ENCODE measurements at regions not wholly inside any gene's neighbourhood (a gene's known extent, or its start where the extent isn't known, plus 50 kb on each side); places are given as distances from the start of the nearest gene placed in this dataset.
"Not testable (repeated sequence)": the region's sequence is repeated elsewhere in the genome, so short reads cannot be mapped to it uniquely, and the experiment has no call there.

GRCh38 chr4:26208237-26208994, 112.4 kb upstream of the RBPJ start:
- DNase-seq (ENCODE audit: low spot score): no peak

GRCh38 chr4:26209378-26209777, 111.4 kb upstream of the RBPJ start:
- DNase-seq (ENCODE audit: low spot score): not testable (repeated sequence)

- DNase-seq (ENCODE audit: low spot score): no peak
These were observed 108.3 kb upstream of the RBPJ start for GRCh38 chr4:26212528-26212927.

GRCh38 chr4:26213317-26213716, 107.5 kb upstream of the RBPJ start:
- DNase-seq (ENCODE audit: low spot score): no peak

- no peak for DNase-seq (ENCODE audit: low spot score)
These were observed 105.8 kb upstream of the RBPJ start for GRCh38 chr4:26214994-26215393.

- DNase-seq (ENCODE audit: low spot score): peak; percentile 50
These were observed 105.1 kb upstream of the RBPJ start for GRCh38 chr4:26215725-26216124.

- DNase-seq (ENCODE audit: low spot score): peak; percentile 89
These were observed 103.3 kb upstream of the RBPJ start for GRCh38 chr4:26217481-26217880.

- peak; percentile 85 for DNase-seq (ENCODE audit: low spot score)
These were observed 102.7 kb upstream of the RBPJ start for GRCh38 chr4:26217961-26218676.

GRCh38 chr4:26218677-26219605, 101.9 kb upstream of the RBPJ start:
- DNase-seq (ENCODE audit: low spot score): peak; percentile 77

GRCh38 chr4:26220696-26221095, 100.1 kb upstream of the RBPJ start:
- no peak for DNase-seq (ENCODE audit: low spot score)

- no peak for DNase-seq (ENCODE audit: low spot score)
These were observed 97.7 kb upstream of the RBPJ start for GRCh38 chr4:26223155-26223554.

GRCh38 chr4:26226629-26227376, 94.0 kb upstream of the RBPJ start:
- peak; percentile 89 for DNase-seq (ENCODE audit: low spot score)

GRCh38 chr4:26227601-26228229, 93.1 kb upstream of the RBPJ start:
- DNase-seq (ENCODE audit: low spot score): peak; percentile 55

GRCh38 chr4:26228883-26229282, 91.9 kb upstream of the RBPJ start:
- peak; percentile 45 for DNase-seq (ENCODE audit: low spot score)

GRCh38 chr4:26229974-26230373, 90.8 kb upstream of the RBPJ start:
- no peak for DNase-seq (ENCODE audit: low spot score)

GRCh38 chr4:26233350-26233749, 87.5 kb upstream of the RBPJ start:
- DNase-seq (ENCODE audit: low spot score): no peak

GRCh38 chr4:26235500-26235899, 85.3 kb upstream of the RBPJ start:
- peak; percentile 72 for DNase-seq (ENCODE audit: low spot score)

- DNase-seq (ENCODE audit: low spot score): no peak
These were observed 82.9 kb upstream of the RBPJ start for GRCh38 chr4:26237916-26238315.

- no peak for DNase-seq (ENCODE audit: low spot score)
These were observed 82.4 kb upstream of the RBPJ start for GRCh38 chr4:26238426-26238777.

GRCh38 chr4:26238778-26239679, 81.8 kb upstream of the RBPJ start:
- peak; percentile 88 for DNase-seq (ENCODE audit: low spot score)
